ENCODE measurements at regions not wholly inside any gene's neighbourhood (a gene's known extent, or its start where the extent isn't known, plus 50 kb on each side); places are given as distances from the start of the nearest gene placed in this dataset.

- no peak for TF ChIP-seq SP1 (IDR thresholded peaks at IDR 0.05; ENCODE audit: low read depth, low read length)
- TF ChIP-seq TCF3 (IDR thresholded peaks at IDR 0.05; ENCODE audit: borderline replicate concordance, insufficient read depth, low read depth, low read length) = no peak
These were observed 319.3 kb downstream of the TDRD3 start for GRCh38 chr13:60716313-60716712.

Measured in GM12878 (cell line).